ENCODE measurements at regions not wholly inside any gene's neighbourhood (a gene's known extent, or its start where the extent isn't known, plus 50 kb on each side); places are given as distances from the start of the nearest gene placed in this dataset.

DNA sequence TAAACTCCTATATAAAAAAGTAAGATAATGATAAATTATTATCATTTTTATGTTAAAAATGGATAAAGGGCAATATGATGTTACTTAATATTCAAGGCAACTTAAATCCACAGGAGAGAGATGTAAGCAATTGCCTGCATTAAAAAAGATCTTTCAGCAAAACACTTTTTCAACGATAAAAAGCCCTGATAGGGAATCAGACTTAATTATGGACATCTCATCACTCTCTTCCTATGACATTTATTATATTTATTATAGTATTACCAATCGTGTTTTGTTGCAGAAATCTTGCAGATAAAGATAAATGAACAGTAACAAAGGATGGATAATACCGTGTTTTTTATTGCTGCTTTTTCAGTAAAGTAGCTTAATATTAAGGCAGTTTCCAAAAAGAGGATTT is 178.5 kb downstream of the SH2D1A start:
- H3K9me1 ChIP-seq (ENCODE audit: insufficient read depth, low read length) = no peaks in the 10 kb centered on the region
- no peak overlapping the region for H4K91ac ChIP-seq (ENCODE audit: insufficient read depth, low read depth, low read length)
- no peak overlapping the region for H2AK9ac ChIP-seq (replicated peaks; ENCODE audit: low read depth, low read length, poor library complexity)
- no peaks in the 10 kb centered on the region for H4K20me1 ChIP-seq (ENCODE audit: insufficient read depth, low read length)
- no TSS peak for BruUV-seq (replicated peaks)
- no peak overlapping the region for H2BK5ac ChIP-seq (ENCODE audit: low read depth, low read length, poor library complexity, severe bottlenecking)
- H3K27me3 ChIP-seq (ENCODE audit: control insufficient read depth, insufficient read depth, low read length) = no peaks in the 10 kb centered on the region
- H3K36me3 ChIP-seq (ENCODE audit: control insufficient read depth, insufficient read depth, low read length) = no peaks in the 10 kb centered on the region
- H3K9ac ChIP-seq (ENCODE audit: low read depth, low read length) = no peak overlapping the region
- H3K4me3 ChIP-seq (ENCODE audit: insufficient read depth, low read depth, low read length) = no peak overlapping the region
- no peak for ATAC-seq (ENCODE audit: low read depth)
- intact Hi-C loops (cut with micrococcal nuclease) = no loop called here
- no peak for TF ChIP-seq RAD21 (IDR thresholded peaks at IDR 0.05; ENCODE audit: low read length)
- TF ChIP-seq, protein P1, sequence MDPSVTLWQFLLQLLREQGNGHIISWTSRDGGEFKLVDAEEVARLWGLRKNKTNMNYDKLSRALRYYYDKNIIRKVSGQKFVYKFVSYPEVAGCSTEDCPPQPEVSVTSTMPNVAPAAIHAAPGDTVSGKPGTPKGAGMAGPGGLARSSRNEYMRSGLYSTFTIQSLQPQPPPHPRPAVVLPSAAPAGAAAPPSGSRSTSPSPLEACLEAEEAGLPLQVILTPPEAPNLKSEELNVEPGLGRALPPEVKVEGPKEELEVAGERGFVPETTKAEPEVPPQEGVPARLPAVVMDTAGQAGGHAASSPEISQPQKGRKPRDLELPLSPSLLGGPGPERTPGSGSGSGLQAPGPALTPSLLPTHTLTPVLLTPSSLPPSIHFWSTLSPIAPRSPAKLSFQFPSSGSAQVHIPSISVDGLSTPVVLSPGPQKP (IDR thresholded peaks at IDR 0.05; ENCODE audit: borderline replicate concordance, low read depth, low read length) = no peak
- H3K9me3 ChIP-seq (ENCODE audit: control insufficient read depth, insufficient read depth, low read length) = no peaks in the 10 kb centered on the region
- no peaks in the 10 kb centered on the region for H3K79me1 ChIP-seq (ENCODE audit: low read depth in 1 of 2, low read length in 2 of 2)
- H3K18ac ChIP-seq (ENCODE audit: low read depth, low read length) = no peak overlapping the region
- no peak overlapping the region for H3K27ac ChIP-seq (ENCODE audit: insufficient read depth, low read length)
- WGBS, 2 experiments (ENCODE audit: extremely low coverage in 2 of 2, insufficient read length in 1 of 2) = no CpG with 5 or more reads among the region's 3 CpGs
- CTCF ChIA-PET = no interaction called here
- no peak overlapping the region for H3K23ac ChIP-seq (ENCODE audit: low read depth, low read length)
- POLR2A ChIA-PET (ENCODE audit: unreplicated experiment) = no interaction called here
- no peak overlapping the region for H3K4me2 ChIP-seq (ENCODE audit: low read depth, low read length)
- no peak overlapping the region for H3K4ac ChIP-seq (ENCODE audit: low read depth, low read length)
- no peak overlapping the region for H2BK15ac ChIP-seq (ENCODE audit: low read depth, low read length)
- H4K8ac ChIP-seq (ENCODE audit: low read depth in 2 of 2, low read length in 2 of 2) = no peak overlapping the region
- H2AFZ ChIP-seq (replicated peaks; ENCODE audit: low read length, poor library complexity) = no peak overlapping the region
- H3K4me1 ChIP-seq (ENCODE audit: control insufficient read depth, insufficient read depth, low read length) = no peaks in the 10 kb centered on the region
- in situ Hi-C loops (cut with MboI; ENCODE audit: low sequenced_read_pairs) = no loop called here
- H3K14ac ChIP-seq (replicated peaks; ENCODE audit: low read depth, low read length) = no peak overlapping the region
- no peak overlapping the region for H2AK5ac ChIP-seq (ENCODE audit: low read depth, low read length)
- no peak overlapping the region for H2BK120ac ChIP-seq (ENCODE audit: low read depth, low read length)
- H4K5ac ChIP-seq (ENCODE audit: low read depth, low read length) = no peak overlapping the region
- dilution Hi-C loops (cut with HindIII; ENCODE audit: low sequenced_read_pairs, unreplicated experiment) = no loop called here
- no peak for DNase-seq
- no peak overlapping the region for H3K56ac ChIP-seq (ENCODE audit: extremely low read depth, insufficient read depth, low read length)
- H2BK20ac ChIP-seq (ENCODE audit: low read depth, low read length) = no peak overlapping the region
